ENCODE measurements at regions not wholly inside any gene's neighbourhood (a gene's known extent, or its start where the extent isn't known, plus 50 kb on each side); places are given as distances from the start of the nearest gene placed in this dataset.
"Not testable (repeated sequence)": the region's sequence is repeated elsewhere in the genome, so short reads cannot be mapped to it uniquely, and the experiment has no call there.

GRCh38 chr4:156132196-156132595 lies 178.5 kb upstream of the CTSO start:
- Mint-ChIP-seq H3K27me3 (no peaks in the 10 kb centered on the region), H3K4me3 (no peak overlapping the region)
- CTCF ChIA-PET = no interaction called here

GRCh38 chr4:156128616-156129015 lies 174.9 kb upstream of the CTSO start:
- Mint-ChIP-seq H3K4me1 (no peaks in the 10 kb centered on the region), H3K27me3 (no peaks in the 10 kb centered on the region), H3K27ac (no peak overlapping the region), H3K9me3 (peaks cover 2% of the 10 kb centered on the region), H3K4me3 (no peak overlapping the region), H3K36me3 (ENCODE audit: low read depth) (no peaks in the 10 kb centered on the region)
- CTCF ChIA-PET = no interaction called here
- POLR2A ChIA-PET = no interaction called here
- no peak for DNase-seq

More at GRCh38 chr4:156132196-156132595, 178.5 kb upstream of the CTSO start:
- Mint-ChIP-seq H3K36me3 (ENCODE audit: low read depth) (no peaks in the 10 kb centered on the region), H3K9me3 (no peaks in the 10 kb centered on the region), H3K27ac (no peak overlapping the region), H3K4me1 (no peaks in the 10 kb centered on the region)
- no peak for DNase-seq
- POLR2A ChIA-PET = no interaction called here

- DNase-seq = no peak
- CTCF ChIA-PET = no interaction called here
Observed at GRCh38 chr4:156118507-156119220, 165.0 kb upstream of the CTSO start.

GRCh38 chr4:156117743-156118142 lies 164.1 kb upstream of the CTSO start:
- H3K9me3 Mint-ChIP-seq = no peaks in the 10 kb centered on the region
- DNase-seq = no peak
- H3K4me1 Mint-ChIP-seq = no peaks in the 10 kb centered on the region
- no peaks in the 10 kb centered on the region for H3K36me3 Mint-ChIP-seq (ENCODE audit: low read depth)
- CTCF ChIA-PET = no interaction called here
- H3K4me3 Mint-ChIP-seq = no peak overlapping the region
- no peak overlapping the region for H3K27ac Mint-ChIP-seq
- no peaks in the 10 kb centered on the region for H3K27me3 Mint-ChIP-seq
- POLR2A ChIA-PET = no interaction called here

More at GRCh38 chr4:156118507-156119220, 165.0 kb upstream of the CTSO start:
- no peaks in the 10 kb centered on the region for H3K36me3 Mint-ChIP-seq (ENCODE audit: low read depth)
- no peaks in the 10 kb centered on the region for H3K9me3 Mint-ChIP-seq
- H3K4me3 Mint-ChIP-seq = no peak overlapping the region
- no peak overlapping the region for H3K27ac Mint-ChIP-seq
- H3K4me1 Mint-ChIP-seq = no peaks in the 10 kb centered on the region
- POLR2A ChIA-PET = no interaction called here
- no peaks in the 10 kb centered on the region for H3K27me3 Mint-ChIP-seq

- no peaks in the 10 kb centered on the region for H3K36me3 Mint-ChIP-seq (ENCODE audit: low read depth)
- CTCF ChIA-PET = no interaction called here
Observed at GRCh38 chr4:156116991-156117390, 163.3 kb upstream of the CTSO start.

DNA sequence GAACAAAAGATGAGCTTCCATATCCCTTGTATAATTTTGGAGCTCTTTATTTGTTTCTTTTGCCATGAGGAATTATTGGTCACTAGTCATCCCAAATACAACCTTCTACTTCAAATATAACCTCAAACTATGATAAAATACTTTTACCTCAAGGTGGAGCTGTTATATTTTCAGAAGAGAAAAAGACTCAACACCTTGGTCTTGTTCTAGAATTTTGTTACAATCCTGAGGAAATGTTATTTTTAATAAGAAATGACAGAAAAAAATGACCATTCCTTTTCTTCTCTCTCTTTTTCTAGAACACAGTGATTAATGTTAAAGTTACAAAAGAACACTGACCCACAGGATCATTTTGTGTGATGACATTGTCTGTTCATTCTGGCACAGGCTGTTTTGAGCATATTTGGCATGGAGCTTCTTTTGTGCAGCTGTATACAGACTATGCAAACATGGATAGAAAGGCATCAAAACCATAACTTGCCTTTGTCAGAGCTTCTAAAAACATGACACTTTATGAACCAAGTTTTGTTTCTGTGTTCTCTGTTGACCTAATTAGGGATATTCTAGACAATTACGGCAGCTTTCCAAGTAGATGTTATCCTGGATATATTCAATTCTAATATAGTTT lies 159.6 kb upstream of the CTSO start:
- ChIA-PET POLR2A (no interaction called here), CTCF (interaction anchor here (0.5 kb wide), 1 partner anchor 268 kb away, joined by 5 read pairs; no protein-coding TSS in a partner anchor)
- DNase-seq = no peak
- Mint-ChIP-seq H3K4me3 (no peak overlapping the region), H3K9me3 (no peaks in the 10 kb centered on the region), H3K4me1 (no peaks in the 10 kb centered on the region), H3K27me3 (no peaks in the 10 kb centered on the region), H3K36me3 (ENCODE audit: low read depth) (no peaks in the 10 kb centered on the region), H3K27ac (no peak overlapping the region)

More at GRCh38 chr4:156116991-156117390, 163.3 kb upstream of the CTSO start:
- POLR2A ChIA-PET = no interaction called here
- H3K27ac Mint-ChIP-seq = no peak overlapping the region
- H3K4me1 Mint-ChIP-seq = no peaks in the 10 kb centered on the region
- H3K9me3 Mint-ChIP-seq = no peaks in the 10 kb centered on the region
- H3K4me3 Mint-ChIP-seq = no peak overlapping the region
- H3K27me3 Mint-ChIP-seq = no peaks in the 10 kb centered on the region
- DNase-seq = no peak

DNA sequence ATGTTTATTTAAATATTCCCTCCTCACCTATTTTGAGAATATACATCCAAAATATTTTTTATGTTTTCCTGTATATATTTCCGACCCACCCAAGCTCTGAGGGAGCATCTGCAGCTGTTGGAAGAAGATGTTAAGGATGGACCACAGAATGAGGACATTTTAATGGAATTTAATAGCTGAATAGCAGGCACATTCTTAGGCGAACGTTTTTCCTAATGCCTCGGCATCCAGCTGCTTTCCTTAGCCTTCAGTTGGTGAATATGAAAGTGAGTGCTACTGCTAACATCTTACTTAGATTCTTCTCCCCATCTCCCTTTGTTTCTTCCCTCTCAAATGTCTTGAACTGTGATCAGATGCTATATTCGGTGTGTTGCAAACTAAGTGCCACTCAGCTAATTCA lies 158.0 kb upstream of the CTSO start:
- DNase-seq = no peak
- ChIA-PET POLR2A (no interaction called here), CTCF (no interaction called here)
- Mint-ChIP-seq H3K36me3 (ENCODE audit: low read depth) (no peaks in the 10 kb centered on the region), H3K9me3 (no peaks in the 10 kb centered on the region), H3K4me1 (no peaks in the 10 kb centered on the region), H3K27ac (no peak overlapping the region), H3K4me3 (no peak overlapping the region), H3K27me3 (no peaks in the 10 kb centered on the region)

GRCh38 chr4:156109943-156110900 lies 156.6 kb upstream of the CTSO start:
- CTCF ChIA-PET = no interaction called here
- Mint-ChIP-seq H3K9me3 (no peaks in the 10 kb centered on the region), H3K36me3 (ENCODE audit: low read depth) (no peaks in the 10 kb centered on the region), H3K27me3 (no peaks in the 10 kb centered on the region), H3K27ac (no peak overlapping the region), H3K4me1 (no peaks in the 10 kb centered on the region), H3K4me3 (no peak overlapping the region)
- no peak for DNase-seq
- POLR2A ChIA-PET = no interaction called here

- not testable (repeated sequence) for H3K27me3 Mint-ChIP-seq, H3K27ac Mint-ChIP-seq
Observed at GRCh38 chr4:156109087-156109486, 155.4 kb upstream of the CTSO start.

GRCh38 chr4:156103311-156103710 lies 149.6 kb upstream of the CTSO start:
- no peaks in the 10 kb centered on the region for H3K9me3 Mint-ChIP-seq
- ChIA-PET CTCF (no interaction called here), POLR2A (no interaction called here)
- H3K4me3 Mint-ChIP-seq = no peak overlapping the region
- no peak for DNase-seq
- H3K36me3 Mint-ChIP-seq (ENCODE audit: low read depth) = no peaks in the 10 kb centered on the region
- H3K27me3 Mint-ChIP-seq = no peaks in the 10 kb centered on the region
- H3K4me1 Mint-ChIP-seq = no peaks in the 10 kb centered on the region
- no peak overlapping the region for H3K27ac Mint-ChIP-seq

More at GRCh38 chr4:156109087-156109486, 155.4 kb upstream of the CTSO start:
- POLR2A ChIA-PET; DNase-seq; H3K36me3 Mint-ChIP-seq (ENCODE audit: low read depth); H3K4me1 Mint-ChIP-seq; CTCF ChIA-PET; H3K4me3 Mint-ChIP-seq; H3K9me3 Mint-ChIP-seq: not testable (repeated sequence)

DNA sequence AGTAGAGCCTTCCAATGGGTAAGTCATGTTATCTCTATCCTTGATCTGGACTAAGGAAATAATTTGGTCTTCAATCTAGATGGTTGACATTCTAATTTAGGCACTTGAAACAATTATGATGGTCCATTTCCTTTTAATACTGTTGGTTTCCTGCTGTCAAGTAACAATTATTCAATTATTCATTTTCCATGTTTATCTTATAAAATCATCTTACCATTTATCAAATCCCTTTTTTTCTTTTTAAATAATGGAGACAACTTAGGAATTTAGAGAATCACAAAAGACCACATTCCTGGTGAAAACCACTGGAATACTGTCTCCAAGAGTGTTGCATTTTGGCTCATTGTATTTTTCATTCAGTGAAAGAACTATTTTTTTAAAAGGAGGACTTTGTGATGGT lies 148.7 kb upstream of the CTSO start:
- H3K9me3 Mint-ChIP-seq = no peaks in the 10 kb centered on the region
- H3K4me1 Mint-ChIP-seq = no peaks in the 10 kb centered on the region
- CTCF ChIA-PET = no interaction called here
- H3K4me3 Mint-ChIP-seq = no peak overlapping the region
- H3K27ac Mint-ChIP-seq = no peak overlapping the region
- H3K36me3 Mint-ChIP-seq (ENCODE audit: low read depth) = no peaks in the 10 kb centered on the region
- no peaks in the 10 kb centered on the region for H3K27me3 Mint-ChIP-seq
- DNase-seq = no peak
- POLR2A ChIA-PET = no interaction called here

GRCh38 chr4:156101571-156101970 lies 147.9 kb upstream of the CTSO start:
- Mint-ChIP-seq H3K4me3 (no peak overlapping the region), H3K27ac (no peak overlapping the region), H3K9me3 (no peaks in the 10 kb centered on the region), H3K27me3 (no peaks in the 10 kb centered on the region), H3K4me1 (no peaks in the 10 kb centered on the region), H3K36me3 (ENCODE audit: low read depth) (no peaks in the 10 kb centered on the region)
- ChIA-PET POLR2A (no interaction called here), CTCF (no interaction called here)
- no peak for DNase-seq

DNA sequence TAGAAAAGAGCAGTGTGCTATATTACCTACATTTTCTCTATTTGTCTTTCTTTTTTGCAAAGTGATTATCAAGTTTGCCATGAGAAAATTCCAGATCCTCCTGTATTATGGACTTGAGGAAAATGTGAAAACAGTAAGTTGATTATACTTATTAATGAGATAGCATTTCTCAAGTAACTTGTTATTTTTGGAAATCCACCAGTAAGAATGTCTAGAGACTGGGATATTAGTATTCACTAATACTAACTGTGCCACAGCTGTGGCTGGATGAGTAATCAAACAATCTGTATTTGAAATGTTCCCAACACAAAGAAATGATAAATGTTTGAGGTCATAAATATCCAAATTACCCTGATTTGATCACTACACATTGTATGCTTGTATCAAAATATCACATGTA lies 147.0 kb upstream of the CTSO start:
- no peak overlapping the region for H3K4me3 Mint-ChIP-seq
- H3K4me1 Mint-ChIP-seq = no peaks in the 10 kb centered on the region
- CTCF ChIA-PET = no interaction called here
- H3K27ac Mint-ChIP-seq = no peak overlapping the region
- H3K27me3 Mint-ChIP-seq = no peaks in the 10 kb centered on the region
- H3K9me3 Mint-ChIP-seq = no peaks in the 10 kb centered on the region
- POLR2A ChIA-PET = no interaction called here
- no peak for DNase-seq
- H3K36me3 Mint-ChIP-seq (ENCODE audit: low read depth) = no peaks in the 10 kb centered on the region

Measured in activated CD4-positive, alpha-beta T cell treated with anti-CD3 and anti-CD28 coated beads, Interleukin-2, amount 10 ng/mL, durations not matched to agents 7 days and 5 days (primary cell).